Activated CD4-positive, alpha-beta T cell treated with anti-CD3 and anti-CD28 coated beads, Interleukin-2, amount 50 U/mL, for 16 hours (primary cell): ENCODE measurements at regions not wholly inside any gene's neighbourhood (a gene's known extent, or its start where the extent isn't known, plus 50 kb on each side); places are given as distances from the start of the nearest gene placed in this dataset.
A peak's percentile ranks its signal among the peaks of the same experiment; 100 is the strongest.

Source experiments
- DNase-seq: peaks from one replicate; pipeline ENCODE4 v3.0.0-alpha.2; 2020

GRCh38 chr5:4862500-4862899 is 277.6 kb upstream of the ADAMTS16 start:
- DNase-seq: no peak

GRCh38 chr5:4866131-4866659 is 273.9 kb upstream of the ADAMTS16 start:
- DNase-seq: no peak

GRCh38 chr5:4866817-4867216 is 273.3 kb upstream of the ADAMTS16 start:
- DNase-seq: no peak

GRCh38 chr5:4868140-4868735 is 271.9 kb upstream of the ADAMTS16 start:
- DNase-seq: peak; percentile 48

GRCh38 chr5:4873652-4874051 is 266.5 kb upstream of the ADAMTS16 start:
- DNase-seq: no peak

GRCh38 chr5:4874097-4874496 is 266.0 kb upstream of the ADAMTS16 start:
- DNase-seq: no peak

- no peak for DNase-seq
These were observed 264.2 kb upstream of the ADAMTS16 start for GRCh38 chr5:4875942-4876341.

GRCh38 chr5:4876804-4877203 is 263.3 kb upstream of the ADAMTS16 start:
- DNase-seq: no peak

- DNase-seq: no peak
These were observed 262.6 kb upstream of the ADAMTS16 start for GRCh38 chr5:4877579-4877978.

- DNase-seq: no peak
These were observed 261.1 kb upstream of the ADAMTS16 start for GRCh38 chr5:4879075-4879474.

- DNase-seq: peak; percentile 62
These were observed 260.3 kb upstream of the ADAMTS16 start for GRCh38 chr5:4879693-4880303.

- no peak for DNase-seq
These were observed 259.8 kb upstream of the ADAMTS16 start for GRCh38 chr5:4880304-4880741.

GRCh38 chr5:4881366-4882002 is 258.6 kb upstream of the ADAMTS16 start:
- no peak for DNase-seq

- DNase-seq: no peak
These were observed 257.9 kb upstream of the ADAMTS16 start for GRCh38 chr5:4882186-4882585.

GRCh38 chr5:4883360-4883759 is 256.8 kb upstream of the ADAMTS16 start:
- no peak for DNase-seq

- no peak for DNase-seq
These were observed 246.9 kb upstream of the ADAMTS16 start for GRCh38 chr5:4893063-4893744.

GRCh38 chr5:4896328-4896727 is 243.8 kb upstream of the ADAMTS16 start:
- no peak for DNase-seq

- DNase-seq: no peak
These were observed 238.8 kb upstream of the ADAMTS16 start for GRCh38 chr5:4901305-4901811.

- no peak for DNase-seq
These were observed 238.2 kb upstream of the ADAMTS16 start for GRCh38 chr5:4901924-4902323.

GRCh38 chr5:4905674-4906520 is 234.2 kb upstream of the ADAMTS16 start:
- DNase-seq: no peak

GRCh38 chr5:4906786-4907185 is 233.3 kb upstream of the ADAMTS16 start:
- DNase-seq: no peak

- DNase-seq: no peak
These were observed 232.6 kb upstream of the ADAMTS16 start for GRCh38 chr5:4907571-4907970.
